GM21423 (cell line): ENCODE measurements at regions not wholly inside any gene's neighbourhood (a gene's known extent, or its start where the extent isn't known, plus 50 kb on each side); places are given as distances from the start of the nearest gene placed in this dataset.
"Not testable (repeated sequence)": the region's sequence is repeated elsewhere in the genome, so short reads cannot be mapped to it uniquely, and the experiment has no call there.

Experiments used
- ATAC-seq: cut with Tn5 transposase; IDR thresholded peaks from one replicate; pipeline ENCODE4 v1.9.1; 2021; ENCODE audit warnings: mild to moderate bottlenecking, moderate library complexity; ENCODE audit not compliant: unreplicated experiment

- ATAC-seq: no peak
These were observed 53.4 kb downstream of the OR2K2 start for GRCh38 chr9:111276431-111277128.

GRCh38 chr9:111274737-111275136 lies 55.3 kb downstream of the OR2K2 start:
- ATAC-seq: no peak

GRCh38 chr9:111272581-111272980 lies 57.4 kb downstream of the OR2K2 start:
- no peak for ATAC-seq

GRCh38 chr9:111271481-111272080 lies 58.4 kb downstream of the OR2K2 start:
- no peak for ATAC-seq

- no peak for ATAC-seq
These were observed 59.0 kb downstream of the OR2K2 start for GRCh38 chr9:111271047-111271446.

- ATAC-seq: not testable (repeated sequence)
These were observed 64.0 kb downstream of the OR2K2 start for GRCh38 chr9:111266024-111266423.

GRCh38 chr9:111263116-111263515 lies 66.9 kb downstream of the OR2K2 start:
- ATAC-seq: no peak

GRCh38 chr9:111258875-111259271 lies 71.2 kb downstream of the OR2K2 start:
- ATAC-seq: no peak

GRCh38 chr9:111258209-111258874 lies 71.7 kb downstream of the OR2K2 start:
- no peak for ATAC-seq

GRCh38 chr9:111253742-111254437 lies 76.1 kb downstream of the OR2K2 start:
- ATAC-seq: no peak

- ATAC-seq: no peak
These were observed 78.9 kb downstream of the OR2K2 start for GRCh38 chr9:111250875-111251842.

GRCh38 chr9:111237447-111237846 lies 92.6 kb downstream of the OR2K2 start:
- no peak for ATAC-seq

- no peak for ATAC-seq
These were observed 93.7 kb downstream of the OR2K2 start for GRCh38 chr9:111236332-111236731.

- no peak for ATAC-seq
These were observed 96.1 kb downstream of the OR2K2 start for GRCh38 chr9:111233963-111234362.

GRCh38 chr9:111232997-111233790 lies 96.8 kb downstream of the OR2K2 start:
- ATAC-seq: no peak

GRCh38 chr9:111231801-111232580 lies 98.0 kb downstream of the OR2K2 start:
- ATAC-seq: no peak

- ATAC-seq: no peak
These were observed 107.3 kb downstream of the OR2K2 start for GRCh38 chr9:111222757-111223156.

GRCh38 chr9:111212874-111213273 lies 117.2 kb downstream of the OR2K2 start:
- no peak for ATAC-seq

GRCh38 chr9:111198936-111199335 lies 131.1 kb downstream of the OR2K2 start:
- ATAC-seq: no peak
